Esophagus squamous epithelium (tissue), 4 donors: ENCODE measurements at regions not wholly inside any gene's neighbourhood (a gene's known extent, or its start where the extent isn't known, plus 50 kb on each side); places are given as distances from the start of the nearest gene placed in this dataset.

Source experiments
- POLR2A ChIP-seq, 4 donors: fragments of 450-650 bp; IDR thresholded peaks; one replicate each; pipeline ENCODE4 v1.6.1; 2017; ENCODE audit warnings: antibody characterized with exemption in 4 of 4, mild to moderate bottlenecking in 4 of 4, moderate library complexity in 3 of 4
- TF ChIP-seq, protein P1 (sequence below), 6 experiments: fragments of 450-650 bp in 4 of 6; fragments of 200-600 bp in 2 of 6; sonication (generic) in 2 of 6; IDR thresholded peaks; one replicate each; pipeline ENCODE4 v1.5.1; 2016 to 2019; ENCODE audit warnings: antibody characterized with exemption in 6 of 6, mild to moderate bottlenecking in 4 of 6, moderate library complexity in 4 of 6

DNA sequence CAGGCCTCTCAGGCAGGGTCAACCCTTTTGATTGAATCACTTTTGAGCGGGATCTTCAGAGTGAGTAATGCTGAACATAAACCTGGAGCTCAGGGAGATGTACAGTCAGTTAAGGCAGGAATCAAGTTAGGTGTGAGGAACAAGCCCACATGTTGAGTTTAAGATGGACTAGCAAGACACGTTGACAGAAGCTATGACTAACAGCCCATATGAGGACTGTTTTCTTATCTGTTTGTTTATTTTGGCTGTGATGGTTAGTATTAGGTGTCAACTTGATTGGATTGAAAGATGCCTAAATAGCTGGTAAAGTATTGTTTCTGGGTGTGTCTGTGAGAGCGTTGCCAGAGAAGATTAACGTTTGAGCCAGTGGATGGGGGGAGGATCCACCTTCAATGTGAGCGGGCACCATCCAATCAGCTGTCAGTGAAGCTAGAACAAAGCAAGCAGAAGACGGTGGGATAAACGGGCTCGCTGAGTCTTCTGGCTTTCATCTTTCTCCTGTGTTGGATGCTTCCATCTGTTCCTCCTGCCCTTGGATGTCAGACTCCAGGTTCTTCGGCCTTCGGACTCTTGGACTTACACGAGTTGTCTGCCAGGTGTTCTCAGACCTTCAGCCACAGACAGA, 232.3 kb upstream of the STAC start:
- TF ChIP-seq, protein P1, sequence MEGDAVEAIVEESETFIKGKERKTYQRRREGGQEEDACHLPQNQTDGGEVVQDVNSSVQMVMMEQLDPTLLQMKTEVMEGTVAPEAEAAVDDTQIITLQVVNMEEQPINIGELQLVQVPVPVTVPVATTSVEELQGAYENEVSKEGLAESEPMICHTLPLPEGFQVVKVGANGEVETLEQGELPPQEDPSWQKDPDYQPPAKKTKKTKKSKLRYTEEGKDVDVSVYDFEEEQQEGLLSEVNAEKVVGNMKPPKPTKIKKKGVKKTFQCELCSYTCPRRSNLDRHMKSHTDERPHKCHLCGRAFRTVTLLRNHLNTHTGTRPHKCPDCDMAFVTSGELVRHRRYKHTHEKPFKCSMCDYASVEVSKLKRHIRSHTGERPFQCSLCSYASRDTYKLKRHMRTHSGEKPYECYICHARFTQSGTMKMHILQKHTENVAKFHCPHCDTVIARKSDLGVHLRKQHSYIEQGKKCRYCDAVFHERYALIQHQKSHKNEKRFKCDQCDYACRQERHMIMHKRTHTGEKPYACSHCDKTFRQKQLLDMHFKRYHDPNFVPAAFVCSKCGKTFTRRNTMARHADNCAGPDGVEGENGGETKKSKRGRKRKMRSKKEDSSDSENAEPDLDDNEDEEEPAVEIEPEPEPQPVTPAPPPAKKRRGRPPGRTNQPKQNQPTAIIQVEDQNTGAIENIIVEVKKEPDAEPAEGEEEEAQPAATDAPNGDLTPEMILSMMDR (IDR thresholded peaks at IDR 0.05) = no peak
- TF ChIP-seq POLR2A (IDR thresholded peaks at IDR 0.05) = no peak
